C4-2B (cell line): ENCODE measurements at regions not wholly inside any gene's neighbourhood (a gene's known extent, or its start where the extent isn't known, plus 50 kb on each side); places are given as distances from the start of the nearest gene placed in this dataset.

Experiments
- ZFX ChIP-seq: fragments of 450-650 bp; IDR thresholded peaks from 2 replicates; pipeline ENCODE4 v1.6.1; 2017
- TF ChIP-seq, protein P1 (sequence below): fragments of 450-650 bp; conservative IDR thresholded peaks from 2 replicates; pipeline ENCODE4 v1.5.1; 2017; ENCODE audit warnings: mild to moderate bottlenecking

DNA sequence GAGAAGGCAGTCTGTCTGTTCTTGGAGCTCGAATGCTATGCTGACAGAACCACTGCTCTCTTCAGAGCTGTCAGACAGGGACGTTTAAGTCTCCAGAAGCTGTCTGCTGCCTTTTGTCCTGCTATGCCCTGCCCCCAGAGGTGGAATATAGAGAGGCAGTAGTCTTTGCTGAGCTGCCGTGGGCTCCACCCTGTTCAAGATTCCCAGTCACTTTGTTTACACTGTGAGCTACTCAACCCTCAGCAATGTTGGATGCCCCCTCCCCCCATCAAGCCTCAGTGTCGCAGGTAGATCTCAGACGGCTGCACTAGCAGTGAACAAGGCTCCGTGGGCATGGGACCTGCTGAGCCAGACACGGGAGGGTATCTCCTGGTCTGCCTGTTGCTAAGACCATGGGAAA, 344.2 kb downstream of the TMEM161B start:
- TF ChIP-seq, protein P1, sequence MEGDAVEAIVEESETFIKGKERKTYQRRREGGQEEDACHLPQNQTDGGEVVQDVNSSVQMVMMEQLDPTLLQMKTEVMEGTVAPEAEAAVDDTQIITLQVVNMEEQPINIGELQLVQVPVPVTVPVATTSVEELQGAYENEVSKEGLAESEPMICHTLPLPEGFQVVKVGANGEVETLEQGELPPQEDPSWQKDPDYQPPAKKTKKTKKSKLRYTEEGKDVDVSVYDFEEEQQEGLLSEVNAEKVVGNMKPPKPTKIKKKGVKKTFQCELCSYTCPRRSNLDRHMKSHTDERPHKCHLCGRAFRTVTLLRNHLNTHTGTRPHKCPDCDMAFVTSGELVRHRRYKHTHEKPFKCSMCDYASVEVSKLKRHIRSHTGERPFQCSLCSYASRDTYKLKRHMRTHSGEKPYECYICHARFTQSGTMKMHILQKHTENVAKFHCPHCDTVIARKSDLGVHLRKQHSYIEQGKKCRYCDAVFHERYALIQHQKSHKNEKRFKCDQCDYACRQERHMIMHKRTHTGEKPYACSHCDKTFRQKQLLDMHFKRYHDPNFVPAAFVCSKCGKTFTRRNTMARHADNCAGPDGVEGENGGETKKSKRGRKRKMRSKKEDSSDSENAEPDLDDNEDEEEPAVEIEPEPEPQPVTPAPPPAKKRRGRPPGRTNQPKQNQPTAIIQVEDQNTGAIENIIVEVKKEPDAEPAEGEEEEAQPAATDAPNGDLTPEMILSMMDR: no peak
- no peak for TF ChIP-seq ZFX
